Daoy (cell line): ENCODE measurements at regions not wholly inside any gene's neighbourhood (a gene's known extent, or its start where the extent isn't known, plus 50 kb on each side); places are given as distances from the start of the nearest gene placed in this dataset.
"Not testable (repeated sequence)": the region's sequence is repeated elsewhere in the genome, so short reads cannot be mapped to it uniquely, and the experiment has no call there.

Source experiments
- DNase-seq: peaks from one replicate; pipeline ENCODE4 v3.0.0-alpha.2; 2015; ENCODE audit warnings: low read depth

DNA sequence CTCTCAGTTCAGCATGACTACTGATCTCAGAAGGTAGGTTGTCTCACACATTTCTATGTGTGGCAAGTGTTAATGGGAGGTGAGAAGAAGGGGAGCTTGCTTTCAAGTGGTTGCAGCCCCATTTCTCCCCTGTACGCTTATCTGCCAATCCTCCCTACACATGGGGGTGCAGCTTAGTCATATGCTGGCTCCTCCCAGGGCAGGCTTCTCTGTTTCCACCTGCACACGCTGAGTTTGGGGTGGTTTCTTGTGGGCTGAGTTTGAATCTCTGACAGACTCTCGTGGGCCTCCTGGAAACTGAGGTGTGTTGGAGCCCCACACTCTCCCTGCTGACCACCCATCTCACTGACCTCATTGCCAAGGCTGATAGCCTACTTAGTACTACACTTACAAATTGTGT, 435.8 kb upstream of the MTPN start:
- DNase-seq, result no peak

DNA sequence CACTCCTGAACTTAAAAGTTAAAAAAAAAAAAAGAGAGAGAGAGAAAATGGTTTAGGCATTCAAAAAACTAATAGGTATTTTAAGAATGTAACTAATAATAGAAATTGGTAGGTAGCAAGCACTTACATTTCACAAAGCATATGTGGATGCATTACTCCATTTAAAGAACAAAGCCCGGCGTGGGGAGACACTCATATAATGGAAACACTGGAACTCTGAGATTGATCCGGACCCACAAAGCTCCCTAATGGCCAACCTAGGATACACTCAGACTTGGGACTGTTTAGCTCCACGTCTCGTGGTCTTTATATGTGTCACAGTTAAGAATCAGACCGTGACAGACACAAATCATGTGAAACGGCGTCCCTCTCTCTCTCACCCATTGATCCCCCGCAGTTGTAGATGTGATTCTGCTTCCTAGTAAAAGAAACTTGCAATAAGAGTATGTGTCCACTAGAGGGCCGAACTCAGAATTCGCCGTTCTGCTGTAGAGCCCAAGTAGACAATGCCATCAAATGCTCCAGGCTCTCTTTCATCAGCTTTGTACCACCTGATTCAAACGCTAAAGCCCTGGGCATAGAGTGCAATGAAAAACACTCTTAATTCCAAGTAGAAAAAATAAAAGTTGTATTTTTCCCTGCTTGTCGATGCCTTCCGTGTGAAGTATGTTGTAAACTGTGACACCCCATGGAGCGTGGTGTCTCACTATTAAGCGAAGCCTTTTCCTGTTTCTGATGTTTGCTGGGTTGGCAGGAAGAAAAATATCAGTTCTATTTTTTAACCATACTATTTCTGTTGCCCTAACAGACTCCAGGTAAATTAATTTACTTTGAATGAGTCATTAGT, 429.0 kb upstream of the MTPN start:
- DNase-seq, result peak; percentile 26

DNA sequence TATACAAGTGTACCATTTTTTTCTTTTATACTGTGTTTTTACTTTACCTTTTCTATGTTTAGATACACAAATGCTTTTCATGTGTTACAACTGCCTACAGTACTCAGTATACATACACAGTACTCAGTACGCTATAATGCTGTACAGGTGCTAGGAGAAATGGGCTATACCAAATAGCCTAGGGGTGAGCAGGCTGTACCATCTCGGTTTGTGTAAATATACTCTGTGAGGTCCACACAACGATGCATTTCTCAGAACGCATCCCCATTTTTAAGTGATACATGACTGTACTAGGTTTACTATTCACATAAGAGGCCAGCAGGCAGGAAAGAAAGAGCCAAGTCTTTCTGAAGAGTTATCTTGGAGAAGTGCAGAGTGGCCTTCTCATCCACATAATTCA, 426.4 kb upstream of the MTPN start:
- DNase-seq, result no peak

DNA sequence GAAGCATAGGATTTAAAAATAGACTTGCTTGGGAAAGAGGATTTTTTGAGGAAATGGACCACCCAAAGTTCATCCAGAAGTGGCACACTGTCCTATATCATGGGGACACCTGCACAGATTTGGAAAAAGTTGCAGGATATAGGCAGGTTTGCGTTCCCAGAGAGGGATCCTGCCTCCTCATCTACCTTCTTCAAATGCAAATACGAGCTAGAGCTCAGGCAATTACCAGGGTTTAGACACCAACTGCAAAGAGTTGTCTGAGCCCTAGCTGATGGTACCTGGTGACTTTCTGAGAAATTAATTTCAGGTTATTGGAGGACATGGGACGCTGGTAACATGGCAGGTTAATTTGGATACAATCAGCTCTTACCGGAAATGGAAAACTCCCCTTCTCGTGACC, 423.7 kb upstream of the MTPN start:
- DNase-seq, result no peak

DNA sequence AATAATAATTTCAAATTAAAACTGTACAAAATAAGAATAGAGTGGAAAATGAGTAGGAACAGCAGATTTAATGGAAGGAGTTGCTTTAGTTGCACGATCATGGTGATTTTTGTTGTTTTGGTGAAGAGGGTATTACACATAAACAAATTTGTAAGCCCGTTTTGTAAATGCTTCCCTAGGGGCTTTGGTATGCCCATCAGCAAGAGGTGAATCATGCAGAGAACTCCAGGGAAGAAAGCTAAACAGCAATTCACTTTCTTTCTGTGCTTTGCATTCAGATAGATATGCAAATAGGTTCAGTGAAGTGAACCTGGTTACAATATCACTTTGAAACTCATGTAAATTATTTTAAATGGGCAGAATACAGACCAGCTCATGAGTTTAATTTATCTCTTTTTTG, 422.2 kb upstream of the MTPN start:
- no peak for DNase-seq

DNA sequence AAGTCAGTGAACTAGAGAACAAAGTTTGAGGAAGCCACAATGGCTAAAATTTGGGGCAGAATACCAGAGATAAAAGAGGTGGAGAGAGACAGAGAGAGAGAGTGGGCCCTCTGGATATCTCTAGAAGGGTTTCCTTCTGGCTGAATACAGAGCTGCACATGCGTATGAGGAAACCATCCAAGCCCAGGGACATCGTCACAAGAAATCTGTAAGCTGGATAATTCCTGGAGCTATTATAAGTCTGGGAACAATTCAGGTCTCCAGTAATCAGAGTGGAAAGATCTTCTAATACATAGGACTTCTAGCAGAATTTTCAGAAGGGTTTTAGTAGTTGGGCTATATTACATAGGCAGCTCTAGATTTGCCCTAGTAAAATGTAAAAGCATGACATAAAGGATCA, 415.7 kb upstream of the MTPN start:
- no peak for DNase-seq

DNA sequence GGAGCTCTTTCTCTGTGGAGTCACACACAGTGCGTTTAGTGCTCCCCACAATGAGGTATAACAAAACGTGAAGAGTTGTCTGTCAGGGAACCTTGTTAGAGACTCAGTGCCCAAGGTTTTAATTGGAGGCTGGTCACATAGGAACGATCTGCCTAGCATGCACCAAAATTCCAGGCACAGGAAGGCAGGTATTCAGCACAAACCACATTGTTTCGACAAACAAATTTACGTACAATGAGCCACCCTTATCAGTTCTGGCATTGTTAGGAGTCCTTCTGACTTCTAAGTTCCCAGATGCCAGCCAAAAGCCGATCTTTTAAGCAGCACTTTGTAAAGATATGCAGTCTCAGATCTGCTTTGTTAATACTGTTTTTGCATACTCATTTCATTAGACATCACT, 414.2 kb upstream of the MTPN start:
- DNase-seq, result no peak

DNA sequence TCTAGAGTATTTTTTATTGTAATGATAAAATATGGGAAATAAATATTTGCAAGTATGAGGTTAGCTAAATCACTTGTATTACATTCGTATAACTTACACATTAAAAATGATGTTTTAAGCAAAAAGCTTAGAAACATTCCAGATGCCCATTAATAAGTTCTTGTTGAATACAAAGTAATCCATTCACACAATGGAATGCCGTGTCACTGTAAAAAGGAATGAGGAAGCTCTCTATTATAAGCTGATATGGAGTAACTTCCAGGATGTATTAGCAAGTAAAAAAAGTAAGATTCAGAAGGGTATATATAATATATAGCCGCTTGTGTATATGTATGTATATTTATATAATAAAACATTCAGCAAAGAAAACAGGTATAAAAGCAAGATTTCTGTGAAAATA, 412.8 kb upstream of the MTPN start:
- no peak for DNase-seq

DNA sequence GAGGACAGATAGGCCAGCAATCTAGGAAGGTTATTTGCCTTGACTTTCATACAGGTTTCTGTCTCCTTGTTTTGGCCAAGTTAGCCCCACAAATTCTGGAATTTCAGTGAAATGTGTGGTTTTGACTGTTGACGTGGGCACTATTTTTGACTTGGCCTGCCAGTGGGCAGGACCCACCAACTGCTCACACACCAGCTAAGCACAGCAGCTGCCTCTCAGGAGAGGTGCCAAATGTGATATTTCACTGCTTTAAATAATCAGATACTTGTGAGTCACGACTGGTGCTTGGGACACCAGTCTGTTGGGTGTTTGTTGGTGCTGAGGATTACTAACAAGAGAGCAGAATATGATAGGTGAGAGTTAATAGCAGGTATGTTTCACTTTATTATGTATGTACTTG, 409.7 kb upstream of the MTPN start:
- no peak for DNase-seq

GRCh38 chr7:136371409-136371808, 394.2 kb upstream of the MTPN start:
- not testable (repeated sequence) for DNase-seq

- no peak for DNase-seq
Observed at GRCh38 chr7:136370137-136370536, 393.0 kb upstream of the MTPN start.

- no peak for DNase-seq
Observed at GRCh38 chr7:136369225-136369624, 392.1 kb upstream of the MTPN start.

- DNase-seq, result no peak
Observed at GRCh38 chr7:136359333-136359903, 382.3 kb upstream of the MTPN start.

DNA sequence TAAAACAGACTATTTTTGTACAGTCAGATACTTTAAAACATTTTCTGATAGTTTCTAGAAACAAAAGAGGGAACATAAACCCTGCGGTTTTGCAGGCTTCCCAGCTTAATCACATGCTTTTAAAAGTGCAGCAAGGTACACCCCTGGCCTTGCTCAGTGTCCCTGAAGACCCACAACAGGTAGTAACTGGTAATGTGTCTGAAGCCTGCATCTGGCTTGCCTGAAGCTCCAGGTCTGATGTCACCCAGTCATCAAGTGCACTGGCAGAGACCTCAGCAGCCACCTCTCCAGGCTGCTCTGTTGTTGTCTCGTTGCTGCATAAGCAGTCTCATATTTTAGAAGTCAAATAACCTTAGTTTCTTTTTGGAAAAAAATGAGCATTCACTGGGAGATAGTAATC, 376.1 kb upstream of the MTPN start:
- no peak for DNase-seq

GRCh38 chr7:136348542-136349192, 371.5 kb upstream of the MTPN start:
- no peak for DNase-seq

GRCh38 chr7:136348142-136348541, 371.0 kb upstream of the MTPN start:
- DNase-seq, result no peak

- no peak for DNase-seq
Observed at GRCh38 chr7:136347488-136347887, 370.3 kb upstream of the MTPN start.

DNA sequence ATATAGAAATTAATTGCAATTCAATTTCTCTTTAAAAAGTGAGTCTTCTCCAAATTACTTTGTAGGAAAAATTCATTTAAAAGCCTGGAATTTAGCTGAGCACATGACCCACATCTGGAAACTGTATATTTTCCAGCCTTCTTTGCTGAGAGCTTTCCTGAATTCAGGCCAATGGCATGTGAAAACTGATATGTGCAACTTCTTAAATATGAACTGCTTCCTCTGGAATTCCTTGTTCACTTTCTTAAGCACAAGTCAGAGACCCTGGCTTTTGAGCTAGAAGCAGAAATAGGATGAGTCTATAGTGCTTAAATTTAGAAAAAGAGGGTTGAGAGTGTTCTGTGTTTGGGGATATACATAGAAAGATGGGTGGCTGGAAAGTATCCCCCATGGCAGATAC, 365.1 kb upstream of the MTPN start:
- DNase-seq, result no peak

DNA sequence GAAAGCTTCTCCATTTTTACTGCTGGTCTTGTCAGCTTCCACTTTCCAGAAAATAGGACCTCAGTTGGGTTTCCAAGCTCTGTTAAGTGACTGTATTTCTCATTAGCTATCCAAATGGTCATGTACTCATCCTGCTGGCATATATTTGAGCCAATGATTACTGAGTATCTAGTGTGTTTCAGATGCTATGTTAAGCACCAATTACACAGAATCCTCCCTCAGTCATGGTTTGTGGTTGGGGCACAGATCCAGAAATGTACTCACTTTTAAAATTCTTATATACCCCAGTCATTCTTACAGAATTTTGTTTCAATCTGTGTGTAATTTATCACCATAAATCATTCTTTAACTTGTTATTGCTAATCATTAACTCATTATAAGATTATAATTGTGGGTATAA, 362.3 kb upstream of the MTPN start:
- DNase-seq, result no peak

DNA sequence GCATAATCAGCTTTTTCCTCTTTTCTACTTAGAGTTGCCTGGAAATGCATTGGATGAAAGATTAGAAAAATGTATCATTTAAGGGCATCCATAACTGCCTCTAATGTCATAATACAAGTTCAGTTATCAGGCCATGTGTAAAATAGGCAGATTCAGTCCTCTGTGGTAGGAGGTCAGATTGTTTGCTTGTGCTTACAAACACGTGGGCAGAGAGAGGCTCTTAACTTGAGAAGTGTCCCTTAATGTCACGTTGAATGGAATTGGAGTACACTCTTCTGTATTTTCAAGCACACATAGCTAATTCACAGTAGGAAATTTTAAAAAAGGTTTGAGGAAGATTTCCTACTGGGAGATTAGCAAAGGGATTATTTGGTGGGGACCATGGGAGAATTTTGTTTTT, 359.8 kb upstream of the MTPN start:
- no peak for DNase-seq

GRCh38 chr7:136333636-136334035, 356.5 kb upstream of the MTPN start:
- no peak for DNase-seq

- no peak for DNase-seq
Observed at GRCh38 chr7:136326045-136326609, 349.0 kb upstream of the MTPN start.

DNA sequence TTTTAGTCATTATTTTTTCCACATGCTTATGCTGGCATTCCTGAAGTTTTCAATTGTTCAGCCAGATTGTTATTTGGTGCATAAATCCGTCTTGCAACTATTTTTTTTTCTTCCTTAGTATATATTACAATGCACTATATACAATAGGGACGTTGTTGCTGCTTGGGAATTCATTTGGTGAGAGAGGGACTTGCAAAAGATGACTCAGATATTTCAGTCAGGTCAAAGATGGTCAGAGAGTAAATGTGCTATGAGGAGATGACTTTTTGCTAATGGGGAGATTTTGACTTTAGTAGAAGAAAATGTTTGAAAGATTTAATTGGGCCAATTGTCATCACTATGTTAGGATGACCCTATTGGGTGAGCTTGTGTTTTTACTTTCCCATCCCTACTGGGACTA, 348.4 kb upstream of the MTPN start:
- no peak for DNase-seq
